ENCODE measurements at regions not wholly inside any gene's neighbourhood (a gene's known extent, or its start where the extent isn't known, plus 50 kb on each side); places are given as distances from the start of the nearest gene placed in this dataset.

- DNase-seq (ENCODE audit: low read depth, low spot score) (no peak), ATAC-seq (no peak)
- Histone ChIP-seq H3K27me3 (ENCODE audit: insufficient read depth, low read length) (no peaks in the 10 kb centered on the region), H3K4me3 (replicated peaks in 1 of 2; ENCODE audit: low read depth in 1 of 2, low read length in 2 of 2) (no peak overlapping the region), H3K9me2 (ENCODE audit: insufficient read depth) (no peaks in the 10 kb centered on the region), H4K20me1 (ENCODE audit: insufficient read depth) (no peaks in the 10 kb centered on the region; the same call in 1 of the 2 replicates), H3K36me3 (ENCODE audit: control insufficient read depth in 1 of 2, insufficient read depth in 2 of 2, low read length in 2 of 2) (no peaks in the 10 kb centered on the region), H3K4me1 (ENCODE audit: control insufficient read depth in 1 of 2, insufficient read depth in 2 of 2, low read length in 2 of 2) (peaks cover 0 to 11% of the 10 kb centered on the region in 2 experiments; a peak in 2 of 4 replicates), H3K27ac (ENCODE audit: low read depth, low read length) (no peak overlapping the region), H3K9ac (ENCODE audit: low read length) (no peak overlapping the region), H3K4me2 (ENCODE audit: low read length) (no peak overlapping the region), H3K79me2 (ENCODE audit: insufficient read depth, low read length) (no peaks in the 10 kb centered on the region), H3K9me3 (ENCODE audit: control insufficient read depth in 1 of 2, insufficient read depth in 1 of 2, low read depth in 1 of 2, low read length in 2 of 2) (no peaks in the 10 kb centered on the region), H2AFZ (ENCODE audit: low read depth, low read length, poor library complexity, severe bottlenecking) (no peak overlapping the region)
- TF ChIP-seq ELF1 (IDR thresholded peaks at IDR 0.05; ENCODE audit: borderline replicate concordance, low read depth) (no peak), EZH2 (IDR thresholded peaks at IDR 0.05) (no peak), MAX (IDR thresholded peaks at IDR 0.05) (no peak), RAD21 (IDR thresholded peaks at IDR 0.05; ENCODE audit: low read depth) (no peak)
- CTCF ChIA-PET: no interaction called here
- RAD21 ChIA-PET (ENCODE audit: low non-redundant PET in 1 of 2, low total read pairs in 2 of 2, uncharacterized antibody in 2 of 2, unreplicated experiment in 2 of 2): no interaction called here
- POLR2A ChIA-PET: no interaction called here
- BruUV-seq (replicated peaks): no TSS peak
- intact Hi-C loops (cut with micrococcal nuclease): no loop called here
These were observed 175.5 kb upstream of the FOXQ1 start for GRCh38 chr6:1136415-1136774.

DNA sequence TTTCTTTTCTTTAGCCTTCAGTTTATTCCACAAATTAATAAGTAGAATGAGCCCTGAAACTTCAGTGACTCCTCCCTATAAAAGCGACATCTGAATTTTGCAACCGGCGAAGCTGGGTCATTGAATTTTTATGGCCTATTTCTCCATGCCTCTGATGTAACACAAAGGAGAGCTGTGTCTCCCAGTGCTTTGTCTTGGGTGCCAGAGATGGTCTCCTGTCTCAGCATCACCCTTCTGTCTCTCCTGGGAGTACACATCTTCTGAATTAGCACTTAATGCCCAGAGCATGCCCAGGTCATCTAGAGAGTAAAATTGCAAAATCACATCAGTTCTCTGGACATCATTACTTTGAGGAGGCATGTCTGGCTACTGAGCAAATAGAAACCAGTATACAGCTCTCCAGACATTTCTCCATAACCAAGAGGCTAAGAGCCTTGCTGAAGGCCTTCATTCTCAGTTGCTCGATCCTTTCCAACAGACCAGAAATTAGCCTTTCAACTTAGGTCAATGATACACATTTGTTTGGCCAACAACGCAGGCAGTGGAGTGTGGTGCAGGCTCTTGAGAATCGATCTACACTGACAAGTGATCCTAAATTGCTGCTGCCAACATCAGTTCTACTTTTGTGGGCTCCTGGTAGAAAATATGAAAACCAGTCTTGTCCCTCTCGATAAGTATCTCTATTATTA lies 176.0 kb upstream of the FOXQ1 start:
- Histone ChIP-seq H3K79me2 (ENCODE audit: insufficient read depth, low read length) (no peaks in the 10 kb centered on the region), H4K20me1 (ENCODE audit: insufficient read depth) (no peaks in the 10 kb centered on the region; the same call in 1 of the 2 replicates), H3K4me2 (ENCODE audit: low read length) (no peak overlapping the region), H3K4me1 (ENCODE audit: control insufficient read depth in 1 of 2, insufficient read depth in 2 of 2, low read length in 2 of 2) (peaks cover 0 to 6% of the 10 kb centered on the region in 2 experiments; a peak in 2 of 4 replicates), H3K9ac (ENCODE audit: low read length) (no peak overlapping the region), H3K27me3 (ENCODE audit: insufficient read depth, low read length) (no peaks in the 10 kb centered on the region), H2AFZ (ENCODE audit: low read depth, low read length, poor library complexity, severe bottlenecking) (no peak overlapping the region), H3K4me3 (replicated peaks in 1 of 2; ENCODE audit: low read depth in 1 of 2, low read length in 2 of 2) (no peak overlapping the region), H3K9me3 (ENCODE audit: control insufficient read depth in 1 of 2, insufficient read depth in 1 of 2, low read depth in 1 of 2, low read length in 2 of 2) (no peaks in the 10 kb centered on the region), H3K36me3 (ENCODE audit: control insufficient read depth in 1 of 2, insufficient read depth in 2 of 2, low read length in 2 of 2) (no peaks in the 10 kb centered on the region), H3K9me2 (ENCODE audit: insufficient read depth) (no peaks in the 10 kb centered on the region), H3K27ac (ENCODE audit: low read depth, low read length) (no peak overlapping the region)
- ChIA-PET CTCF (no interaction called here), POLR2A (no interaction called here), RAD21 (ENCODE audit: low non-redundant PET in 1 of 2, low total read pairs in 2 of 2, uncharacterized antibody in 2 of 2, unreplicated experiment in 2 of 2) (no interaction called here)
- no peak for DNase-seq (ENCODE audit: low read depth, low spot score)
- TF ChIP-seq ELF1 (IDR thresholded peaks at IDR 0.05; ENCODE audit: borderline replicate concordance, low read depth) (no peak), EZH2 (IDR thresholded peaks at IDR 0.05) (no peak), CBX3 (IDR thresholded peaks at IDR 0.05; ENCODE audit: low read depth) (no peak), YY1 (IDR thresholded peaks at IDR 0.05; ENCODE audit: extremely low read depth, insufficient replicate concordance, low read depth, low read length) (no peak), SP1 (IDR thresholded peaks at IDR 0.05; ENCODE audit: low read depth) (no peak), CEBPB (IDR thresholded peaks at IDR 0.05; ENCODE audit: low read depth) (no peak), RAD21 (IDR thresholded peaks at IDR 0.05; ENCODE audit: low read depth) (no peak), POLR2A (IDR thresholded peaks at IDR 0.05; ENCODE audit: borderline replicate concordance, extremely low read depth, insufficient read depth, insufficient read length) (no peak), POLR2AphosphoS5 (IDR thresholded peaks at IDR 0.05; ENCODE audit: low read depth, low read length) (no peak), FOSL1 (IDR thresholded peaks at IDR 0.05; ENCODE audit: low read depth) (no peak), TCF7L2 (IDR thresholded peaks at IDR 0.05; ENCODE audit: borderline replicate concordance, extremely low read depth, insufficient read depth, insufficient read length) (no peak), REST (IDR thresholded peaks at IDR 0.05; ENCODE audit: low read depth) (no peak), SIN3A (IDR thresholded peaks at IDR 0.05; ENCODE audit: low read depth) (no peak)
- ATAC-seq: no peak
- BruUV-seq (replicated peaks): no TSS peak
- intact Hi-C loops (cut with micrococcal nuclease): no loop called here
